RWPE2 (cell line): ENCODE measurements at regions not wholly inside any gene's neighbourhood (a gene's known extent, or its start where the extent isn't known, plus 50 kb on each side); places are given as distances from the start of the nearest gene placed in this dataset.
A peak's percentile ranks its signal among the peaks of the same experiment; 100 is the strongest.

Source experiments
- ATAC-seq: fragments of 200-7000 bp; cut with Tn5 transposase; 3 replicates; pipeline ENCODE4 v1.9.1; 2021; ENCODE audit warnings: low read depth
- DNase-seq: peaks from one replicate; pipeline ENCODE4 v3.0.0-alpha.2; 2020; ENCODE audit warnings: low spot score
- H3K27ac ChIP-seq: fragments of 450-650 bp; 2 replicates; pipeline ENCODE4 v1.5.1; 2017; ENCODE audit warnings: mild to moderate bottlenecking; ENCODE audit not compliant: poor library complexity, severe bottlenecking
- H3K27me3 ChIP-seq: fragments of 250-450 bp; sonication (Bioruptor Pico); 2 replicates; pipeline ENCODE4 v1.5.1; 2021; ENCODE audit warnings: mild to moderate bottlenecking, moderate library complexity; ENCODE audit not compliant: insufficient read depth, poor library complexity, severe bottlenecking
- H3K36me3 ChIP-seq: fragments of 250-450 bp; sonication (Bioruptor Pico); 2 replicates; pipeline ENCODE4 v1.5.1; 2020; ENCODE audit warnings: low read depth, mild to moderate bottlenecking, moderate library complexity
- H3K4me1 ChIP-seq: fragments of 250-450 bp; sonication (Bioruptor Pico); 2 replicates; pipeline ENCODE4 v1.5.1; 2021; ENCODE audit warnings: mild to moderate bottlenecking, moderate library complexity; ENCODE audit not compliant: insufficient read depth, poor library complexity, severe bottlenecking
- H3K4me3 ChIP-seq: fragments of 250-450 bp; sonication (Bioruptor Pico); 2 replicates; pipeline ENCODE4 v1.5.1; 2021; ENCODE audit warnings: mild to moderate bottlenecking, moderate library complexity; ENCODE audit not compliant: severe bottlenecking
- H3K9me3 ChIP-seq: fragments of 250-450 bp; sonication (Bioruptor Pico); 2 replicates; pipeline ENCODE4 v1.5.1; 2021; ENCODE audit warnings: mild to moderate bottlenecking, moderate library complexity; ENCODE audit not compliant: severe bottlenecking
- CTCF ChIP-seq: fragments of 450-650 bp; IDR thresholded peaks from one replicate; pipeline ENCODE4 v1.5.1; 2017; ENCODE audit warnings: mild to moderate bottlenecking, moderate library complexity; ENCODE audit not compliant: poor library complexity, severe bottlenecking

- H3K4me3 ChIP-seq = no peak overlapping the region
- no peak for TF ChIP-seq CTCF
- no peaks in the 10 kb centered on the region for H3K36me3 ChIP-seq
- no peaks in the 10 kb centered on the region for H3K27me3 ChIP-seq
- no peak overlapping the region for H3K27ac ChIP-seq
- no peaks in the 10 kb centered on the region for H3K4me1 ChIP-seq
- DNase-seq (no peak), ATAC-seq (no peak)
- no peaks in the 10 kb centered on the region for H3K9me3 ChIP-seq
Observed at GRCh38 chrX:40474205-40474626, 106.6 kb upstream of the ATP6AP2 start.

GRCh38 chrX:40473460-40474204 lies 107.1 kb upstream of the ATP6AP2 start:
- Histone ChIP-seq H3K27ac (no peak overlapping the region), H3K4me1 (no peaks in the 10 kb centered on the region), H3K27me3 (no peaks in the 10 kb centered on the region), H3K4me3 (no peak overlapping the region), H3K36me3 (no peaks in the 10 kb centered on the region), H3K9me3 (no peaks in the 10 kb centered on the region)
- ATAC-seq = no peak
- TF ChIP-seq CTCF = no peak
- DNase-seq = no peak

- Histone ChIP-seq H3K27ac (no peak overlapping the region), H3K27me3 (no peaks in the 10 kb centered on the region), H3K4me3 (no peak overlapping the region), H3K9me3 (no peaks in the 10 kb centered on the region), H3K4me1 (no peaks in the 10 kb centered on the region), H3K36me3 (no peaks in the 10 kb centered on the region)
- DNase-seq (no peak), ATAC-seq (peak; percentile 77)
- peak; percentile 13 for TF ChIP-seq CTCF
Observed at GRCh38 chrX:40471965-40472648, 108.7 kb upstream of the ATP6AP2 start.

GRCh38 chrX:40470830-40471429 lies 109.8 kb upstream of the ATP6AP2 start:
- ATAC-seq = no peak
- H3K27me3 ChIP-seq = no peaks in the 10 kb centered on the region
- no peaks in the 10 kb centered on the region for H3K36me3 ChIP-seq
- no peak overlapping the region for H3K4me3 ChIP-seq
- no peak for DNase-seq
- TF ChIP-seq CTCF = no peak
- no peaks in the 10 kb centered on the region for H3K9me3 ChIP-seq
- no peak overlapping the region for H3K27ac ChIP-seq
- no peaks in the 10 kb centered on the region for H3K4me1 ChIP-seq

- ATAC-seq (no peak), DNase-seq (no peak)
- no peaks in the 10 kb centered on the region for H3K27me3 ChIP-seq
- H3K9me3 ChIP-seq = no peaks in the 10 kb centered on the region
- no peaks in the 10 kb centered on the region for H3K36me3 ChIP-seq
- H3K4me1 ChIP-seq = no peaks in the 10 kb centered on the region
- no peak overlapping the region for H3K4me3 ChIP-seq
- no peak overlapping the region for H3K27ac ChIP-seq
- no peak for TF ChIP-seq CTCF
Observed at GRCh38 chrX:40469316-40469715, 111.5 kb upstream of the ATP6AP2 start.
